ENCODE measurements at regions not wholly inside any gene's neighbourhood (a gene's known extent, or its start where the extent isn't known, plus 50 kb on each side); places are given as distances from the start of the nearest gene placed in this dataset.

DNA sequence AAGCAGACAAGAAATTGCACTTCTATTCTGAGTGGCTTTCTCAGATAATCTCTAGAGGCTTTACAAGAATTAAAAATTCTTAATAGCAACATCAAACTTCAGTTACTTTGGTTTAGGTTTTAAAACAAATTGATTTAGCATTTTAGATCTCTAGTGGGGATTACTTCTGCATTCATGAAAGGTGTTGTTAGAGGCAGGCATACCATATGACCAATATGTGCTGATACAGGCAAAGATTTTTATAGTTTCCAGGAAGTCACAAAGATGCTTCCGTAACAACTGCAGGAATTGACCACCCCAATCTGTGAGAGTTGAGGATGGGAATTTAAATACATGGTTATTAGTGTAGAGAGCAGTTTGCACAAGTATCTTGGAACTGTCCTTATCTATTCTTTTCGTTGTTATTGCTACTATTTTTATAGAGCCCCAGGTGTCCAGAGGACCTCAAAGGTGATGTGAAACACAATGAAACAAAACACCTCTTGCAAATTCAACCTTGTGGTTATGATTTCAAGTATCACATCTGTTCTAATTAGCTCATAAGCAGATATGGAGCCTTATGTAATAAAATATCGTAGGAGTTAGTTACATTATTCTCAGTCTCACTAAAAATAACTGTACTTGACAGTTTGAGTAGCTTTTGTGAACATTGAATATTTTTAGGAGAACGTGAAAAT is 512.7 kb upstream of the ADGRL4 start:
- Histone ChIP-seq H3K9ac (ENCODE audit: insufficient read depth in 1 of 2, low read length in 2 of 2) (no peak overlapping the region), H3K27me3 (ENCODE audit: control insufficient read depth in 3 of 3, insufficient read depth in 3 of 3, low read length in 2 of 3) (no peaks in the 10 kb centered on the region)
- TF ChIP-seq, protein P1, sequence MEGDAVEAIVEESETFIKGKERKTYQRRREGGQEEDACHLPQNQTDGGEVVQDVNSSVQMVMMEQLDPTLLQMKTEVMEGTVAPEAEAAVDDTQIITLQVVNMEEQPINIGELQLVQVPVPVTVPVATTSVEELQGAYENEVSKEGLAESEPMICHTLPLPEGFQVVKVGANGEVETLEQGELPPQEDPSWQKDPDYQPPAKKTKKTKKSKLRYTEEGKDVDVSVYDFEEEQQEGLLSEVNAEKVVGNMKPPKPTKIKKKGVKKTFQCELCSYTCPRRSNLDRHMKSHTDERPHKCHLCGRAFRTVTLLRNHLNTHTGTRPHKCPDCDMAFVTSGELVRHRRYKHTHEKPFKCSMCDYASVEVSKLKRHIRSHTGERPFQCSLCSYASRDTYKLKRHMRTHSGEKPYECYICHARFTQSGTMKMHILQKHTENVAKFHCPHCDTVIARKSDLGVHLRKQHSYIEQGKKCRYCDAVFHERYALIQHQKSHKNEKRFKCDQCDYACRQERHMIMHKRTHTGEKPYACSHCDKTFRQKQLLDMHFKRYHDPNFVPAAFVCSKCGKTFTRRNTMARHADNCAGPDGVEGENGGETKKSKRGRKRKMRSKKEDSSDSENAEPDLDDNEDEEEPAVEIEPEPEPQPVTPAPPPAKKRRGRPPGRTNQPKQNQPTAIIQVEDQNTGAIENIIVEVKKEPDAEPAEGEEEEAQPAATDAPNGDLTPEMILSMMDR (IDR thresholded peaks at IDR 0.05; ENCODE audit: control extremely low read depth, extremely low read depth) = no peak

DNA sequence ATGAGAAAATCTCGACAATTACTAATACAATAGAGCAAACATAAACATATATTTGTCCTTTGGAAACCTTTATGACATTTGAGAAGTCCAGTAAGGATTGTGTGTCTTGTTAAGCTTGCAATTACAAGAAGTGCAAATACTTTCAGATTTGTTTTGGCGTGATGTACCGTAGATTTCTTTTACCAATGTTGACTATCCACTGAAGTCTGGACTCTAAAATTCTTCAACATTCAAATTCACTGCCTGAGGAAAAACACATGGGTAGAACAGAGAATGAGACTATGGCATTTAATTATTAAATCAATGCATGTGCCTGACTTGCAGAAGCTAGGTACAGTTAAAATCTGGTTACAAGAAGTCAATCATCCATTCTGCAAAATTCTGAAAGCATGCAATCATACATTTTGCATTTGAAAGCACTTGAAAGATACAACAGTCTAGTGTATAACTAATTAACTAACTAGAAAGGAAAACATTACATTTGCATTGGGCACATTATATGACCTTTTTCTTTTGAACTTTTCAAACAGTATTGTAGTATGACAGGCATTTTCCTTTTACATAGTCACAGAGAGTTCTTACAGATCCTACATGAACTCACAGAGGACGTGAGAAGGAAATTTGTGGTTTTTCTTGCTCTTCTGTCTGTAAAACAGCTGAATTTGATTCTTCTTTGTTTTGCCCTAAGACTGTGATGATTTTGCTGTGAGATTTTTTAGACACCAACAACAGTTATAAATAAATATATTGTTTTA is 511.1 kb upstream of the ADGRL4 start:
- Histone ChIP-seq H3K27ac (ENCODE audit: low read depth in 1 of 2, low read length in 1 of 2) (no peak overlapping the region), H3K9me3 (ENCODE audit: control insufficient read depth in 4 of 4, insufficient read depth in 3 of 4, low read length in 3 of 4) (no peaks in the 10 kb centered on the region), H3K4me1 (ENCODE audit: control insufficient read depth in 5 of 5, insufficient read depth in 5 of 5, low read length in 5 of 5) (no peaks in the 10 kb centered on the region), H3K27me3 (ENCODE audit: control insufficient read depth in 3 of 3, insufficient read depth in 3 of 3, low read length in 2 of 3) (no peaks in the 10 kb centered on the region), H3K4me3 (no peak overlapping the region), H3K9ac (ENCODE audit: insufficient read depth in 1 of 2, low read length in 2 of 2) (no peak overlapping the region), H3K36me3 (ENCODE audit: control insufficient read depth in 4 of 4, insufficient read depth in 4 of 4, low read length in 4 of 4) (no peaks in the 10 kb centered on the region)
- TF ChIP-seq, protein P1 (IDR thresholded peaks at IDR 0.05; ENCODE audit: control extremely low read depth, extremely low read depth) = no peak
- no peak for ATAC-seq (ENCODE audit: insufficient read depth, low FRiP score)
- 59 to 69% methylated on average over 4 of the region's 4 CpGs for WGBS, 2 donors
- no peak for DNase-seq

More for the DNA sequence above, 512.7 kb upstream of the ADGRL4 start:
- Histone ChIP-seq H3K36me3 (ENCODE audit: control insufficient read depth in 4 of 4, insufficient read depth in 4 of 4, low read length in 4 of 4) (no peaks in the 10 kb centered on the region), H3K9me3 (ENCODE audit: control insufficient read depth in 4 of 4, insufficient read depth in 3 of 4, low read length in 3 of 4) (no peaks in the 10 kb centered on the region), H3K27ac (ENCODE audit: low read depth in 1 of 2, low read length in 1 of 2) (no peak overlapping the region), H3K4me1 (ENCODE audit: control insufficient read depth in 5 of 5, insufficient read depth in 5 of 5, low read length in 5 of 5) (no peaks in the 10 kb centered on the region), H3K4me3 (no peak overlapping the region)
- no peak for DNase-seq
- ATAC-seq (ENCODE audit: insufficient read depth, low FRiP score) = no peak
- 66% methylated on average over 4 of the region's 4 CpGs for WGBS, 2 donors

DNA sequence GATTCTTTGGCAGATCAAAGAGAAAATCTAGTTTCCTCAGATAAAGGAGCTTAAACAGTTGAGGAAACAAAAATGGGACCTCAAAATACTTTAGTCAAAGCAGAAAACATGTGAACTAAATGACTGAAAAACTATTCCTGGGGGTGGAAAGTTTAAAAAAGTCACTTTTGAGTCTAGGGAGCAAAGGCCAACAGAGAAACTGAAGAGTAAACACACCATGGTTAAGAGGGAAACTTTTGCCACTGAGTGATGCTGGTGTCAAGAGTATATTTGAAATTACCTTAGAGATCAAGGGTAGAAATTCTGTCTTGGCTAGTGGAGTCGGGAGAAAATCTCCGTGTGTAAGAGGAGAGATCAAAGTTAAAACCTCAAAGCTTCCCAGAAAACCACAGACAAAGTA is 501.2 kb upstream of the ADGRL4 start:
- Histone ChIP-seq H3K9me3 (ENCODE audit: control insufficient read depth in 4 of 4, insufficient read depth in 3 of 4, low read length in 3 of 4) (no peaks in the 10 kb centered on the region), H3K36me3 (ENCODE audit: control insufficient read depth in 4 of 4, insufficient read depth in 4 of 4, low read length in 4 of 4) (no peaks in the 10 kb centered on the region), H3K9ac (ENCODE audit: insufficient read depth in 1 of 2, low read length in 2 of 2) (no peak overlapping the region), H3K27ac (ENCODE audit: low read depth in 1 of 2, low read length in 1 of 2) (no peak overlapping the region), H3K27me3 (ENCODE audit: control insufficient read depth in 3 of 3, insufficient read depth in 3 of 3, low read length in 2 of 3) (no peaks in the 10 kb centered on the region), H3K4me3 (no peak overlapping the region), H3K4me1 (ENCODE audit: control insufficient read depth in 5 of 5, insufficient read depth in 5 of 5, low read length in 5 of 5) (no peaks in the 10 kb centered on the region)
- no peak for DNase-seq
- no peak for ATAC-seq (ENCODE audit: insufficient read depth, low FRiP score)
- TF ChIP-seq, protein P1 (IDR thresholded peaks at IDR 0.05; ENCODE audit: control extremely low read depth, extremely low read depth) = no peak
- 39 to 58% methylated on average over 2 of the region's 2 CpGs for WGBS, 2 donors

Data from lung (tissue), 11 donors.